ENCODE measurements at regions not wholly inside any gene's neighbourhood (a gene's known extent, or its start where the extent isn't known, plus 50 kb on each side); places are given as distances from the start of the nearest gene placed in this dataset.
"Not testable (repeated sequence)": the region's sequence is repeated elsewhere in the genome, so short reads cannot be mapped to it uniquely, and the experiment has no call there.

DNA sequence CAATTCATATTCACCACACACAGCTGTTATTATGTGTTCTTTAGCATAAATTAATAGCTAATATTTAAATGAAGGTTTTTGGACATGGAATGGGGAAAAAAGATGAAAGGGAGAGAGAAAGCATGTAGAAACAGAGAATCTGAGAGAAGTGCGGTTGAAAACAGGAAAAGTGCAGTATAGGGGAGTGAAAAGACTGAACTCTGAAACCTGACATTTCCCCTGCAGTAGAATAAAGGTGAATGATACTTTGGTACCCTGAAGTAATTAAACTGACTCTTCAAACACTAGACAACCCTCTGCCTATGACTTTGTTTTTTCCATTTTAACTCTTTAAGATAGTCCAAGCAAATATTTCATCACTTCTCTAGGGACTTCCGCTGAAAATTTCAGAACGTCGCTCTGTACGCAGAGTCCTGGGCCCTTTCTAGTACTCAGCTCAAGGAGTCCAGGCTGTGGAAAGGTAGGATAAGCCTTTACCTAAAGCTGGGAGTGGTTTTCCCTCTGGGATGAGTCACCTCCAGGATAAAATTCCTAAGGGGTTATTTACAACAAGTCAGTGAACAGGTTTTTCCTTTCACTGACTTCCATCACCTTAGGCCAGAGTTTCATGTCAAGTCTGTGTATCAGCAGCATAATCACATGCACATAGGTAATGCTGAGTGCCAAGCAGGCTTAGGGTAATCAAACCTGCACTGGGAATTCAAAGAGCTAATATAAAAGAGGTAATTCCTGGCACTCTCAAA is 614.5 kb downstream of the PKHD1 start:
- TF ChIP-seq, protein P1, sequence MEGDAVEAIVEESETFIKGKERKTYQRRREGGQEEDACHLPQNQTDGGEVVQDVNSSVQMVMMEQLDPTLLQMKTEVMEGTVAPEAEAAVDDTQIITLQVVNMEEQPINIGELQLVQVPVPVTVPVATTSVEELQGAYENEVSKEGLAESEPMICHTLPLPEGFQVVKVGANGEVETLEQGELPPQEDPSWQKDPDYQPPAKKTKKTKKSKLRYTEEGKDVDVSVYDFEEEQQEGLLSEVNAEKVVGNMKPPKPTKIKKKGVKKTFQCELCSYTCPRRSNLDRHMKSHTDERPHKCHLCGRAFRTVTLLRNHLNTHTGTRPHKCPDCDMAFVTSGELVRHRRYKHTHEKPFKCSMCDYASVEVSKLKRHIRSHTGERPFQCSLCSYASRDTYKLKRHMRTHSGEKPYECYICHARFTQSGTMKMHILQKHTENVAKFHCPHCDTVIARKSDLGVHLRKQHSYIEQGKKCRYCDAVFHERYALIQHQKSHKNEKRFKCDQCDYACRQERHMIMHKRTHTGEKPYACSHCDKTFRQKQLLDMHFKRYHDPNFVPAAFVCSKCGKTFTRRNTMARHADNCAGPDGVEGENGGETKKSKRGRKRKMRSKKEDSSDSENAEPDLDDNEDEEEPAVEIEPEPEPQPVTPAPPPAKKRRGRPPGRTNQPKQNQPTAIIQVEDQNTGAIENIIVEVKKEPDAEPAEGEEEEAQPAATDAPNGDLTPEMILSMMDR (conservative IDR thresholded peaks at IDR 0.05; ENCODE audit: low read depth, low read length) = no peak
- DNase-seq (ENCODE audit: low read depth) = no peak
- H3K4me3 ChIP-seq (ENCODE audit: low read depth, low read length) = no peak overlapping the region

DNA sequence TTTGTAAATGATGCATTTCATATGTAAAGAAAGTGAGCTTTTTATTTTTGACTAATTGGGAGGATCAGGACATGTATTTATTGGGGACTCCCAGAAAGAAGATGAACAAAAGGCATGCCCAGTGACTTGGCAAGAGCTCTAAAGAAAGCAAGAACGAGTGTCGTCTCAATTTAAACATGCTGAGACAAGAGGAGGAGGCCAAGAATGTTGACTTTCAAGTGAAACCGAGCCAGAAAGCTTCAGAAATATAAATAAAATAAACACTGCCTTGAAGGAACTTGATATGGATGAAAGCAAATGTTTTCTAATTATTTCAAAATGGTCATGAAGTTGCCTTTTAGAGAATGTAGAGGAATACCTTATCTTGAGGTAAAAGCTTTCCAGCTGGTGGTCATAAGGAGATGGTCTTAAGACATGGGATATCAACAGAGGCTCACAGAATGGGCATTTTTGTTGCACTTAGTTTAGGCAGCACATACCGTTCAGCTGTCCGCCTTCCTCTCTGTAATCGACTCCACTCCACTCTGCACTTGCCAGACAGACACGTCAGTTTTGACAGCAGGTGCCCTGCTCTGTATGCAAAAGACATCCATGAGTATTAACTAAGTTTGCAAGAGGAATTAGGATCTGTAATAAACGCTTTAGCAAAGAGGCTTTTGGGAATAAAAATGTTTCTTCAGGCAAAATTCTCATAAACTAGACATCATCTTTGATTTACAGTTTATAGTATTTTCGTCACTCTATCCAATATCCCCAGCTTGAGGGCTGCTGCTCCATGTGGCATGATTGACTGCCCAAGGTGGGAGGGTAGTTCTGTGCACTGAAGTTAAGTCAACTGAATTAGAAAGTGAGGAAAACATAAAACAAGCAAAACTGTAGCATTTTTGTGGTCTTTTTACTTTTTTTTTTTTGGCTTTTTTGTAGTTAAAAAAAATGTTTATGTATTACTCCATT is 613.1 kb downstream of the PKHD1 start:
- DNase-seq (ENCODE audit: low read depth) = no peak
- TF ChIP-seq, protein P1 (conservative IDR thresholded peaks at IDR 0.05; ENCODE audit: low read depth, low read length) = no peak
- H3K4me3 ChIP-seq (ENCODE audit: low read depth, low read length) = no peak overlapping the region

DNA sequence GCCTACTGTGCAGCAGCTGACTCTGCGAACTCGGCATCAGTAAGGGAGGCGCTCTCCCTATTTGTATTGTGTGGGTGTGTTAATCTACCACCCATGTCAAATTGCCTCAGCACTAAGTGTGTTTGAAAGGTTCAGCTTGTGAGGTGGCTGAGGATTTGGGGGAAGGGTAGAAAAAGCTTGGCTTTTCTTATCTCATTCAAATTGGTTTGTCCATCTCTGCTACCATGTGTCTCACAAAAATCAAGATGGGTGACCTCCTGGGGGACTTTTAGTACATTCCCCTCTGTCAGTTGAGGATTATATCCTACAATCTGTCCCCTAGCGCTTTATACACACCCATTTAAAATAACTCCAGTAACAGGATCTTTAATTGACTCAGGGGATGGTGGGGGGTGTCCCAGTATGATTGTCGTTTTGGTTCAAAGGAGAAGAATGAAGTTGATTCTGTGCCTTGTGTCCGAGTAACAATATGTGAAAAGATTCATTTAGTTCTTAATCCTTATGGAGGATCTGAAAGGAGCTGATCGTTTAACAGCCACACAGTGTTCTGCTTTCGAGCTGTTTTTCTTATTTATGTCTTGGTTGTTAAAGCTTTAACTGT is 609.6 kb downstream of the PKHD1 start:
- no peak for DNase-seq (ENCODE audit: low read depth)
- H3K4me3 ChIP-seq (ENCODE audit: low read depth, low read length) = no peak overlapping the region
- TF ChIP-seq, protein P1 (conservative IDR thresholded peaks at IDR 0.05; ENCODE audit: low read depth, low read length) = no peak

DNA sequence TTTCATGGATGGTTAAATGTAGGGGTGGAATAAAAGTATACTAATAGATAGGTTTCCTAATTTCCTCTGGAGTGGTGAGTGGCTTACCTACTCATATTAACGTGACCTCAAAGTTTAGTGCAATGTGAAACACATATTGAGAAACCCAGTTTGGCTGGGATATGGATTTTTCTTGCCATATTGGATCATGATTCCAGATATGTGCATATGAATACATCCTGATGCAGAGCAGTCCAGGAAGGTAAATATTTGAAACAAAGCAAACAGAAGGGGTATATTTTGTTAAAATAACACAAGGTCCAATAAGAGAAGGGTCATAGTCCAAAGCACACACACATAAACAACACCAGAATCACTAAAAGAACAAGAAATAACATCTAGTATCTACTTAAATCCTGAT is 608.1 kb downstream of the PKHD1 start:
- H3K4me3 ChIP-seq (ENCODE audit: low read depth, low read length) = no peak overlapping the region
- TF ChIP-seq, protein P1 (conservative IDR thresholded peaks at IDR 0.05; ENCODE audit: low read depth, low read length) = no peak
- DNase-seq (ENCODE audit: low read depth) = no peak

DNA sequence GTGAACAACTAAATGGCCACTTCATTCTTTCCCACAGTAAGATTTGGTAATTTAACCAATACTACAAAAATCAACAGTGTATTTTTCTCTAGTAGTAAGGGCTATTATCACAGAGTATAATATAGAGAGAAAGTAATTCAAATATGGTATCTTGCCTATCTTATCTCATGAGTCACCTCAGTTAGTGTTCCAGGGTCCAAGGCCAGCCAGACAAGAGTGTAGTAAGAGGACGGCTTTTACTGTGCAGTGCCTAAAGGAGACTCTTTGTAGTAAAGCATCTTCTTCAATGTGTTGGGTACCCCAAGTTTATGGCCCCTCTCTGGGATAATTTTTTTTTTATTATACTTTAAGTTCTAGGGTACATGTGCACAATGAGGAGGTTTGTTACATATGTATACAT is 607.4 kb downstream of the PKHD1 start:
- no peak for DNase-seq (ENCODE audit: low read depth)
- H3K4me3 ChIP-seq (ENCODE audit: low read depth, low read length) = no peak overlapping the region
- TF ChIP-seq, protein P1 (conservative IDR thresholded peaks at IDR 0.05; ENCODE audit: low read depth, low read length) = no peak

DNA sequence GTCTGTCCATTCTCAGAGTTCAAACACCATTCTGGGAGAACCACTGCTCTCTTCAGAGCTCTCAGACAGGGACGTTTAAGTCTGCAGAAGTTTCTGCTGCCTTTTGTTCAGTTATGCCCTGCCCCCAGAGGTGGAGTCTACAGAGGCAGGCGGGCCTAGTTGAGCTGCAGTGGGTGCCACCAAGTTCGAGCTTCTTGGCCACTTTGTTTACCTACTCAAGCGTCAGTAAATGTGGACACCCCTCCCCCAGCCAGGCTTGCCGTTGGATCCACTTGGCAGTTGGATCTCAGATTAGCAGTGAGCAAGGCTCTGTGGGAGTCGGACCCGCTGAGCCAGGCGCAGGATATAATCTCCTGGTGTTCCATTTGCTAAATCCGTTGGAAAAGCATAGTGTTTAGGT is 601.5 kb downstream of the PKHD1 start:
- H3K4me3 ChIP-seq (ENCODE audit: low read depth, low read length); DNase-seq (ENCODE audit: low read depth): not testable (repeated sequence)

DNA sequence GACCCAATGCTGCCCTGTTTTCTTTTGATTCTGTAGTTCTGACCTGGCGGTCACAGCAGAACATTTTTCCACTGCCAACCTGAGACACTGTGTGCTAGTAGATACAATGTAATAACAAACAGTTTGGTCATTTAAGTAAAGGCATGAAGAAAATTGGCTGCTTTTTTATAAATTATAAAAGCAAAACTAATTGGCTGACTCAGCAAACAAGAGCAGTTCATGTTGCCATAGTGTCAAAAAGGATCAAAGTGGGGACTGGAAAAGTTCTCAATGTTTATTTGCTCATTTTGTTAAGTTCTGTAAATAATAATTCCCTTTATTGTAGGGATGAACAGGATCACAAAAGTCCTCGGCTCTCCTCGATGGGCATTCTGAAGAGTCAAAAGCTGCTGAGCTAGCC is 599.5 kb downstream of the PKHD1 start:
- DNase-seq (ENCODE audit: low read depth) = no peak
- H3K4me3 ChIP-seq (ENCODE audit: low read depth, low read length) = no peak overlapping the region
- TF ChIP-seq, protein P1 (conservative IDR thresholded peaks at IDR 0.05; ENCODE audit: low read depth, low read length) = no peak

Measured in choroid plexus epithelial cell (primary cell).